Bronchial epithelial cell (primary cell): ENCODE measurements at regions not wholly inside any gene's neighbourhood (a gene's known extent, or its start where the extent isn't known, plus 50 kb on each side); places are given as distances from the start of the nearest gene placed in this dataset.

Experiments used
- DNase-seq: peaks from one replicate; pipeline ENCODE4 v3.0.0-alpha.2; 2010; ENCODE audit warnings: low read depth
- FAIRE-seq: peaks from 2 replicates; lab custom pipeline; 2011; peaks lifted over from hg19 to GRCh38; lab: Jason Lieb, UNC
- H3K27me3 ChIP-seq: 2 replicates; pipeline ENCODE4 v1.5.1; 2011; ENCODE audit warnings: low read length; ENCODE audit not compliant: control insufficient read depth, insufficient read depth
- H3K36me3 ChIP-seq: 2 replicates; pipeline ENCODE4 v1.5.1; 2011; ENCODE audit warnings: low read length; ENCODE audit not compliant: control insufficient read depth, insufficient read depth
- H3K4me3 ChIP-seq: 2 replicates; pipeline ENCODE4 v1.5.1; 2011; ENCODE audit warnings: mild to moderate bottlenecking, low read depth, low read length, control low read depth
- TF ChIP-seq, protein P1 (sequence below): IDR thresholded peaks from 2 replicates; pipeline ENCODE4 v1.5.1; 2011; ENCODE audit warnings: mild to moderate bottlenecking, moderate library complexity, low read length, control low read depth, inconsistent platforms; ENCODE audit not compliant: insufficient read depth, severe bottlenecking

DNA sequence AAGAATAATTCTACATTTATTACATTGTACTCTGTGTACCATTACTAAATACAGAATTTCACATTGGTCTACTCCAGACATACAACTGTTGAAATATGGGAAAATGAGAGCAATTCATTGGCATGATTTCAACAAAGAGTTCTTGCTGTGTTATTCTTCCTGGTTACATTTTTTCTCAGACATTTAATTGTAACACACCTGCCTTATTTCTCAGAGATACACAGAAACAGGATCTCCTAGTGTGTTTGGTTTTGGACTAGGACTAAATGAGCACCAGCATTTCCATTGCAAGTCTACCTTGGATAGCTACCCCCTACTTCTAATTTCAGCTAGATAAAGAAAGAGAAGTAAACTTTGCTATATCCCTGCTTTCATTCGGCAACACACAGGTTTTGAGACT lies 274.3 kb upstream of the CNTN4 start:
- no peak for FAIRE-seq
- no peaks in the 10 kb centered on the region for H3K36me3 ChIP-seq
- no peaks in the 10 kb centered on the region for H3K27me3 ChIP-seq
- no peak for DNase-seq
- TF ChIP-seq, protein P1, sequence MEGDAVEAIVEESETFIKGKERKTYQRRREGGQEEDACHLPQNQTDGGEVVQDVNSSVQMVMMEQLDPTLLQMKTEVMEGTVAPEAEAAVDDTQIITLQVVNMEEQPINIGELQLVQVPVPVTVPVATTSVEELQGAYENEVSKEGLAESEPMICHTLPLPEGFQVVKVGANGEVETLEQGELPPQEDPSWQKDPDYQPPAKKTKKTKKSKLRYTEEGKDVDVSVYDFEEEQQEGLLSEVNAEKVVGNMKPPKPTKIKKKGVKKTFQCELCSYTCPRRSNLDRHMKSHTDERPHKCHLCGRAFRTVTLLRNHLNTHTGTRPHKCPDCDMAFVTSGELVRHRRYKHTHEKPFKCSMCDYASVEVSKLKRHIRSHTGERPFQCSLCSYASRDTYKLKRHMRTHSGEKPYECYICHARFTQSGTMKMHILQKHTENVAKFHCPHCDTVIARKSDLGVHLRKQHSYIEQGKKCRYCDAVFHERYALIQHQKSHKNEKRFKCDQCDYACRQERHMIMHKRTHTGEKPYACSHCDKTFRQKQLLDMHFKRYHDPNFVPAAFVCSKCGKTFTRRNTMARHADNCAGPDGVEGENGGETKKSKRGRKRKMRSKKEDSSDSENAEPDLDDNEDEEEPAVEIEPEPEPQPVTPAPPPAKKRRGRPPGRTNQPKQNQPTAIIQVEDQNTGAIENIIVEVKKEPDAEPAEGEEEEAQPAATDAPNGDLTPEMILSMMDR, result no peak
- H3K4me3 ChIP-seq, result no peak overlapping the region

DNA sequence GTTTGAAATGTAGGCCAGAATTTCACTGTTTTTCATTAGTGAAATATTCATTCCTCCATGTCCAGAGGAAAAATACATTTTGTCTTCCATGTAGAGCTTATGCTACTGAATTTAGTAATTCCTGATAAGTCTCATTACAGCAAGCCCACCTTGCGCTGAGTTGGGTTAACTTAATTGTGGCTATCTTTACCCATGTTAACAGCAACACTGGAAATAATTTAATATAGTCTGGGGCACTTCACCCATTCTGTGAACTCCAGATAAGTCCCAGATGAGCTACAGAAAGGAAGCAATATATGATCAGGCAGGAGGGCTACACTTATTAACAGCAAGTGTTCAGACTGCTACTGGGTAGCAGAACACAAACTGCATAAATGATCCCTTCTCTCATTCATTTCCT lies 270.1 kb upstream of the CNTN4 start:
- Histone ChIP-seq H3K36me3 (no peaks in the 10 kb centered on the region), H3K4me3 (no peak overlapping the region), H3K27me3 (no peaks in the 10 kb centered on the region)
- TF ChIP-seq, protein P1, result no peak
- DNase-seq, result no peak
- no peak for FAIRE-seq

DNA sequence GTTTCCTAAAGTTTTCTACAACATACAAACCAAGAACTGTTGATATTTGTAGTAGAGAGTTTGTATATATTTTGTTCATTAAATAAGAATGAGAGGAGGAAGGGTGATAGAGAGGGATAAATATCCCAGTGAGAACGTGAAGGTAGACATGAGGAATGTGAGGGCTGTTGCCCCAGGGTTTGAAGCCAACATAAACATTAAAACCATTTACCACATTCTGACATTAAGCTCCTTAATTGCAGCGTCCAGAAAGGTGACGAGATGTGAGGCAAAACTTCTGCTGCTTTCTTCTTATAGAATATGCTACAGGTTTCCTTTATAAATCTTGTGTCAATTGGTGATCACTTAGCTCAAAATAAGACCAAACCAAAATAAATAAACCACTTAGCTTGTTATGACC lies 267.8 kb upstream of the CNTN4 start:
- Histone ChIP-seq H3K4me3 (no peak overlapping the region), H3K36me3 (no peaks in the 10 kb centered on the region), H3K27me3 (no peaks in the 10 kb centered on the region)
- TF ChIP-seq, protein P1, result no peak
- FAIRE-seq (no peak), DNase-seq (no peak)

DNA sequence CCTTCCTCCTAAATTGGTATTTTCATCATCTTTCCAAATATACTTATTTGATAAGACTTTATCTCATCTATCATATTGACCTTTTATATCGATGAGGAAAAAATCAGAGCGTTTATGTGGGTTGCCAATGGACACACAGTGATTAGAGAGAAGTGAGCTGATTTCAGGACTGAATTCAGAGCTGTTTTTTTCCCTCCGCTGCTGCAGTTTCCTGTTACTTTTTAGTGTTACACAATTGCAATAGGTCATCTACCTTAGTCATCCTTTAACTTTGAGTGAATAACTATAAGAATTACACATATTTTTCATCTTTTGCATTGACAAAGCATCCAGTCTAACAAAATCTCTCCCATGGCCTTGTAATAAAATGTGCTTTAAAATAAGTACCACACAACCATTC lies 266.3 kb upstream of the CNTN4 start:
- DNase-seq, result no peak
- no peak for FAIRE-seq
- TF ChIP-seq, protein P1, result no peak
- Histone ChIP-seq H3K36me3 (no peaks in the 10 kb centered on the region), H3K27me3 (no peaks in the 10 kb centered on the region), H3K4me3 (no peak overlapping the region)

DNA sequence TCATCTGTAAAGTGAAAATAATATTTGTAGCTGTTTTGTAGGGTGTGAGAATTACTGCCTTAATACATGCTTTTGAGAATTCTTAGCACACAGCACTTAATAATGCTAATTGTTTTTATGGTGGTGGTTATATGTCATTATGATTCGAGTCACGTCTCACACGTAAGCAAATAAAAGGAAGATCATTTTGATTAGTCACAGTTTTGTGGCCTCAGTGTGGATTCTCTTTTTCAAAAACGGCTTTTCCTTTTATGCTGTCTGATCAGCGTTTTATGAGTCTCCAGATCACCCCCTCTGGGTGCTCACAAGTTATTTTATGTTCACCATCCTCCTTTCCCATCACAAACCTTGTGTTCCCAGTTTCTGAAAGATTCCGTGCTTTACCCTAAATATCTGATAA lies 255.6 kb upstream of the CNTN4 start:
- TF ChIP-seq, protein P1, result no peak
- Histone ChIP-seq H3K27me3 (no peaks in the 10 kb centered on the region), H3K4me3 (no peak overlapping the region), H3K36me3 (no peaks in the 10 kb centered on the region)
- FAIRE-seq (no peak), DNase-seq (no peak)

DNA sequence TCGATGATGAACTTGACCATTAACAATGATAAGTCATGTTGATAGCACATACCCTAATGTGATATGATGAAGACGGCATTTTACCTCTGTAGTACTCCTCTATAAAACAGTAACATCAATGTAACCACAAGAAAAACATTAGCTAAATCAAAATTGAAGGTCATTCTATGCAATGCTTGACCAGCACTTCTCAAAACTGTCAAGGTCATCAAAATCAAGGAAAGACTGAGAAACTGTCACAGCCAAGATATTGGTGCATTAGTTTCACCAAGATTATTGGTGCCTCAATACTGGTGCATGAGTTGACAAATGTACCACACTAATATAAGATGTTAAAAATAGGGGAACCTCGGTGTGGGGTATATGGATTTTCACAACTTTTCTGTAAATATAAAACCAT lies 251.1 kb upstream of the CNTN4 start:
- FAIRE-seq, result no peak
- Histone ChIP-seq H3K36me3 (no peaks in the 10 kb centered on the region), H3K4me3 (no peak overlapping the region), H3K27me3 (no peaks in the 10 kb centered on the region)
- TF ChIP-seq, protein P1, result no peak
- no peak for DNase-seq
